Activated T-helper 1 cell treated with anti-CD3 and anti-CD28 coated beads, Interleukin-12 subunit alpha, Interleukin-12 subunit beta, Interleukin-2, Interleukin-4 antibody, amounts not matched to agents 30 ng/mL and 10 ng/mL and 1 ng/mL, durations not matched to agents 14 hours and 24 hours and 36 hours (primary cell): ENCODE measurements at regions not wholly inside any gene's neighbourhood (a gene's known extent, or its start where the extent isn't known, plus 50 kb on each side); places are given as distances from the start of the nearest gene placed in this dataset.
"Not testable (repeated sequence)": the region's sequence is repeated elsewhere in the genome, so short reads cannot be mapped to it uniquely, and the experiment has no call there.

ENCODE experiments used
- DNase-seq: peaks from one replicate; pipeline ENCODE4 v3.0.0; 2021; ENCODE audit warnings: low spot score
- H3K27ac Mint-ChIP-seq: one replicate; pipeline ENCODE4 v1.8.0; 2021; ENCODE audit warnings: mild to moderate bottlenecking, mixed read lengths
- H3K27me3 Mint-ChIP-seq: one replicate; pipeline ENCODE4 v1.8.0; 2022; ENCODE audit warnings: mild to moderate bottlenecking, moderate library complexity, mixed read lengths; ENCODE audit not compliant: insufficient read depth
- H3K36me3 Mint-ChIP-seq: one replicate; pipeline ENCODE4 v1.8.0; 2021; ENCODE audit warnings: low read depth, mixed read lengths
- H3K4me1 Mint-ChIP-seq: one replicate; pipeline ENCODE4 v1.8.0; 2021; ENCODE audit warnings: low read depth, mixed read lengths
- H3K4me3 Mint-ChIP-seq: one replicate; pipeline ENCODE4 v1.8.0; 2021; ENCODE audit warnings: mild to moderate bottlenecking, moderate library complexity, mixed read lengths
- H3K9me3 Mint-ChIP-seq: one replicate; pipeline ENCODE4 v1.8.0; 2021; ENCODE audit warnings: mixed read lengths
- intact Hi-C: fragments of 100-400 bp; cut with micrococcal nuclease; formaldehyde crosslinking; loops from one replicate; pipeline ENCODE4 v1.15.1; 2024

DNA sequence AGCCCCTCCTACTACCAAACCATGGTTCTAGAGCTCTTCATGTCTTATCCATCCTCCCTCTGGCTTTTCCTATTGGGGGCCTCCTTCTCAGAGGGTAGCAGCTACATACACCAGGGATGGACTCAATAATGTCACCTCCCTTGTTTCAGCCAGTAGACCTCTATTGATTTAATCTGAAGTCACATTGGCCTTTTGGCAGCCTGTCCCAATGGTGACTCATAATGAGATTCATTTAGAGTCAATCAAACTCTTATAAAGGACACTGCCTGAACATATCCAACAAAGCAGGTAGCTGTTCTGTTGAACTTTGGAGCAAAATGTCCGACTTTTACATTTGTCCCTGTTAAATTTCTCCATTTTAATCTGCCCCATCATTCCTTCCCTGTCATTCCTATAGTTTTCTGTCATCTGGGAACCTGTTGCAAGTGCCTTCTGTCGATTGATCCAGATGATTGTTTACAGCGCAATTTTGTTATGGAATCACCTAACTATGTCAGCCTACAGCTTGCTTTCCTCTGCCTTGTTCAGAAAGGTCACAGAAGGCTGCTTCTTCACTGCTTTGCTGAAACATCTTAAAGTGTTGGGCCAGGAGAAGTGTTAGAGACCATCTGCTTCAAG is 105.9 kb downstream of the ETS2 start:
- no peak for DNase-seq
- Mint-ChIP-seq H3K4me3 (no peak overlapping the region), H3K36me3 (no peaks in the 10 kb centered on the region), H3K9me3 (no peaks in the 10 kb centered on the region), H3K27ac (no peak overlapping the region), H3K4me1 (no peaks in the 10 kb centered on the region), H3K27me3 (peaks cover 2% of the 10 kb centered on the region)
- intact Hi-C loops = loop anchor here (5.0 kb wide), 1 partner anchor 104 kb away; the partner anchor contains the start of gene ETS2

GRCh38 chr21:38910390-38911067 is 104.8 kb downstream of the ETS2 start:
- no peaks in the 10 kb centered on the region for H3K9me3 Mint-ChIP-seq
- H3K27me3 Mint-ChIP-seq = no peaks in the 10 kb centered on the region
- no peak overlapping the region for H3K27ac Mint-ChIP-seq
- no peak for DNase-seq
- intact Hi-C loops = loop anchor here (5.0 kb wide), 1 partner anchor 103 kb away; the partner anchor contains the start of gene ETS2
- no peaks in the 10 kb centered on the region for H3K4me1 Mint-ChIP-seq
- no peak overlapping the region for H3K4me3 Mint-ChIP-seq
- no peaks in the 10 kb centered on the region for H3K36me3 Mint-ChIP-seq

GRCh38 chr21:38909929-38910328 is 104.2 kb downstream of the ETS2 start:
- intact Hi-C loops = loop anchor here (5.0 kb wide), 1 partner anchor 103 kb away; the partner anchor contains the start of gene ETS2
- H3K9me3 Mint-ChIP-seq = no peaks in the 10 kb centered on the region
- no peak for DNase-seq
- H3K27me3 Mint-ChIP-seq = no peaks in the 10 kb centered on the region
- no peaks in the 10 kb centered on the region for H3K4me1 Mint-ChIP-seq
- no peak overlapping the region for H3K4me3 Mint-ChIP-seq
- no peak overlapping the region for H3K27ac Mint-ChIP-seq
- no peaks in the 10 kb centered on the region for H3K36me3 Mint-ChIP-seq

DNA sequence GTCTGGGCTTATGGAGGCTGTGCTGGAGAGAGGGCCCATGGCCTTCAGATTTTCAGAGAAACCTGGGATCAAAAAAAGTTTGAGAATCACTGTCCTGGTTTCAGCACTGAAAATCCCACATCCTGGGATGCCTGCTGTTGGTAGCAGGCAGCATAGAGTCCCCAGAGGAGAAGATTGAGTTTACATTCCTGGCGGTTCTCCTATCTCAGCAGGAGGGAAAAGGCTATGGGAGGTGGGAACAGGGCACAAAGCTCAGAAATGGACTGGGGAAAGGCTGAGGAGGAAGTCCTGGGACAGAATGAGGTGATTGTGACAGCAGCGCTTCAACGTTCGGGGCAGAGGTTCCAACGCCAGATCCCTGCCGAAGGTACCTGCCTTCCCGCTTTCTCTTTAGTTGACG is 103.4 kb downstream of the ETS2 start:
- Mint-ChIP-seq H3K36me3 (no peaks in the 10 kb centered on the region), H3K27me3 (no peaks in the 10 kb centered on the region), H3K4me3 (no peak overlapping the region), H3K9me3 (no peaks in the 10 kb centered on the region), H3K4me1 (no peaks in the 10 kb centered on the region), H3K27ac (no peak overlapping the region)
- DNase-seq = no peak
- intact Hi-C loops = no loop called here

DNA sequence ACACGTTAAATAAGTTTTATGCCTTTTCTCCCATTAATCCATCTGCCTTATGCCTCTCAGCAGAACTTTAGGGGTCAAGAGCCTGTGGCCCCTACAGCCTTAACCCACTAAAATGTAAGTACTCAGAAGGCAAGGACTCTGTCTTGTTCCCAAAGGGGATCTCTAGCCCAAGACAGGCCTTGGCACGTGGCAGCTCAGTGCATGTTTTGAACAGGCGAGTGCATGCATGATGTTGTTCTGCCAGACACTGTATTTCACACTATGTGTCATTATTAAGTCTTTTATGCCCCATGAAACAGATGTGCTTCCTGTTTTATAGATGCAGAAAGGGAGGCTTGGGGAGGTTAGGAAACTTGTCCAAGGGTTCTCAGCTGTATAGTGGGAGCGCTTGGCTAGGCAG is 102.8 kb downstream of the ETS2 start:
- H3K4me3 Mint-ChIP-seq = no peak overlapping the region
- H3K36me3 Mint-ChIP-seq = no peaks in the 10 kb centered on the region
- no peaks in the 10 kb centered on the region for H3K4me1 Mint-ChIP-seq
- H3K27ac Mint-ChIP-seq = no peak overlapping the region
- no peaks in the 10 kb centered on the region for H3K9me3 Mint-ChIP-seq
- intact Hi-C loops = no loop called here
- H3K27me3 Mint-ChIP-seq = no peaks in the 10 kb centered on the region
- no peak for DNase-seq

- DNase-seq = no peak
- Mint-ChIP-seq H3K27me3 (no peaks in the 10 kb centered on the region), H3K36me3 (no peaks in the 10 kb centered on the region), H3K27ac (no peak overlapping the region), H3K4me1 (no peaks in the 10 kb centered on the region), H3K9me3 (peaks cover 9% of the 10 kb centered on the region), H3K4me3 (no peak overlapping the region)
- intact Hi-C loops = no loop called here
These were observed 100.0 kb downstream of the ETS2 start for GRCh38 chr21:38905752-38906151.

GRCh38 chr21:38905328-38905727 is 99.6 kb downstream of the ETS2 start:
- Mint-ChIP-seq H3K9me3 (peaks cover 9% of the 10 kb centered on the region), H3K27me3 (no peaks in the 10 kb centered on the region), H3K4me3 (no peak overlapping the region), H3K27ac (peak overlapping the region; percentile 51), H3K36me3 (no peaks in the 10 kb centered on the region), H3K4me1 (no peaks in the 10 kb centered on the region)
- intact Hi-C loops = no loop called here
- DNase-seq = no peak

GRCh38 chr21:38903690-38904139 is 98.0 kb downstream of the ETS2 start:
- H3K4me3 Mint-ChIP-seq = no peak overlapping the region
- peaks cover 15% of the 10 kb centered on the region for H3K9me3 Mint-ChIP-seq
- H3K27me3 Mint-ChIP-seq = peaks cover 2% of the 10 kb centered on the region
- H3K36me3 Mint-ChIP-seq = no peaks in the 10 kb centered on the region
- H3K4me1 Mint-ChIP-seq = no peaks in the 10 kb centered on the region
- no peak overlapping the region for H3K27ac Mint-ChIP-seq
- DNase-seq = no peak
- intact Hi-C loops = no loop called here

DNA sequence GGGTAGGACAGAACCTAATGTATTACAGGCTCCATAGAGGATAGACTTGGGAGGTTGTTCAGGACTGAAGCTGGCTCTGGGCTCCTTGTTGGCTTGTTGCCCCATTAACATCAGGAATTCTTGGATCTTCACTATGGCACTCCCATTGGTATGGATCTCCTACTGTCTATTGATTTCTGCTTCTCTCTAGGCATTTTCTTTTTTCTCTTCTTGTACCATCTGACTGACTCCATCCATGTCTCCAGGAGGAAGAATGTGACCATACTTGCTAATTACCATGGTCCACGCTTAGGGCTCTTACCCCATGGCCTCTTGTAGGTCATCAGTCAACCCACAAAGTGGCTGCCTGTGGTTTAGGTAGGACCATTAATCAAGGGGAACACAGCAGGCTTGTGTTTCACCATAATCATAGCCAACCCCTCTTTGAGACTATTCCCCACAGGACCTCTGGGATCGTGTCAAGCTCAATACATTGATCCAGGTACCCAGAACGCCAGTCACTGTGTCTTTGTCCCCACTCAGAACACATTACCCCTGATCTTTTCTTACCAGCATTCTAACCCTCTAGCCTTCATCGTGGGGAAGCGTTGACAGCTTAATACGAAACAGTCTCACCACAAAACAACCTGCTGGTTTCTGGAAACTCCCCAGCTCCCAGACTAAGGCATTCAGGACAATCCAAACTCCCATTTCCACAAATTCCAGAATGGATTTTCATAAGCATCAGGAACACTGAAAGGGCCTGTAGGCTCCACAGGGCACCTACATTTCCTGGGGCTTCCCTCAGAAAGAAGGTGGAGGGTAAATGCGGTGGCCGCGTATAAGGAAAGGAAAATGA is 97.1 kb downstream of the ETS2 start:
- no peak for DNase-seq
- Mint-ChIP-seq H3K27ac (no peak overlapping the region), H3K27me3 (peaks cover 4% of the 10 kb centered on the region), H3K4me1 (no peaks in the 10 kb centered on the region), H3K36me3 (no peaks in the 10 kb centered on the region), H3K9me3 (peaks cover 15% of the 10 kb centered on the region), H3K4me3 (no peak overlapping the region)
- intact Hi-C loops = no loop called here

GRCh38 chr21:38900499-38900898 is 94.8 kb downstream of the ETS2 start:
- intact Hi-C loops = no loop called here
- no peaks in the 10 kb centered on the region for H3K36me3 Mint-ChIP-seq

DNA sequence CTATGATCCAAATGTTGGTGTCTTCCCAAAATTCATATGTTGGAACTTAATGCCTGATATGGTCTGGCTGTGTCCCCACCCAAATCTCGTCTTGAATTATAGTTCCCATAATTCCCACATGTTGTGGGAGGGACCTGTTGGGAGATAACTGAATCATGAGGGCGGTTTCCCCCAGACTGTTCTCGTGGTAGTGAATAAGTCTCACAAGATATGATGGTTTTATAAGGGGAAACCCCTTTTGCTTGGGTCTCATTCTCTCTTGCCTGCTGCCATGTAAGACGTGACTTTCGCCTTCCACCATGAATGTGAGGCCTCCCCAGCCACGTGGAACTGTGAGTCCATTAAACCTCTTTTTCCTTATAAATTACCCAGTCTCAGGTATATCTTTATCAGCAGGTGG is 94.3 kb downstream of the ETS2 start:
- H3K4me3 Mint-ChIP-seq, H3K36me3 Mint-ChIP-seq, H3K4me1 Mint-ChIP-seq, H3K27me3 Mint-ChIP-seq, intact Hi-C loops, H3K27ac Mint-ChIP-seq, DNase-seq: not testable (repeated sequence)
- H3K9me3 Mint-ChIP-seq = peaks cover 15% of the 10 kb centered on the region

More at GRCh38 chr21:38900499-38900898, 94.8 kb downstream of the ETS2 start:
- H3K27ac Mint-ChIP-seq = no peak overlapping the region
- peaks cover 4% of the 10 kb centered on the region for H3K27me3 Mint-ChIP-seq
- no peak for DNase-seq
- H3K4me1 Mint-ChIP-seq = no peaks in the 10 kb centered on the region
- H3K4me3 Mint-ChIP-seq = no peak overlapping the region
- H3K9me3 Mint-ChIP-seq = peaks cover 15% of the 10 kb centered on the region

- H3K36me3 Mint-ChIP-seq = no peaks in the 10 kb centered on the region
- intact Hi-C loops = no loop called here
- peaks cover 15% of the 10 kb centered on the region for H3K9me3 Mint-ChIP-seq
- no peaks in the 10 kb centered on the region for H3K4me1 Mint-ChIP-seq
- no peak overlapping the region for H3K27ac Mint-ChIP-seq
- peaks cover 4% of the 10 kb centered on the region for H3K27me3 Mint-ChIP-seq
- no peak for DNase-seq
- no peak overlapping the region for H3K4me3 Mint-ChIP-seq
These were observed 93.7 kb downstream of the ETS2 start for GRCh38 chr21:38899277-38899947.
